Esophagus muscularis mucosa (tissue), 4 donors: ENCODE measurements at regions not wholly inside any gene's neighbourhood (a gene's known extent, or its start where the extent isn't known, plus 50 kb on each side); places are given as distances from the start of the nearest gene placed in this dataset.

Experiments used
- EP300 ChIP-seq: sonication (generic); formaldehyde crosslinking; IDR thresholded peaks from one replicate; pipeline ENCODE4 v1.6.1; 2017; ENCODE audit warnings: antibody characterized with exemption
- POLR2A ChIP-seq: fragments of 450-650 bp; IDR thresholded peaks from one replicate; pipeline ENCODE4 v1.6.1; 2017; ENCODE audit warnings: antibody characterized with exemption, moderate library complexity, mild to moderate bottlenecking, low read depth
- TF ChIP-seq, protein P1 (sequence below), 3 experiments: fragments of 200-600 bp in 2 of 3; fragments of 450-650 bp in 1 of 3; sonication (generic) in 2 of 3; IDR thresholded peaks; one replicate each; pipeline ENCODE4 v1.5.1; 2017 to 2019; ENCODE audit warnings: antibody characterized with exemption in 3 of 3, mild to moderate bottlenecking in 2 of 3, moderate library complexity in 1 of 3

DNA sequence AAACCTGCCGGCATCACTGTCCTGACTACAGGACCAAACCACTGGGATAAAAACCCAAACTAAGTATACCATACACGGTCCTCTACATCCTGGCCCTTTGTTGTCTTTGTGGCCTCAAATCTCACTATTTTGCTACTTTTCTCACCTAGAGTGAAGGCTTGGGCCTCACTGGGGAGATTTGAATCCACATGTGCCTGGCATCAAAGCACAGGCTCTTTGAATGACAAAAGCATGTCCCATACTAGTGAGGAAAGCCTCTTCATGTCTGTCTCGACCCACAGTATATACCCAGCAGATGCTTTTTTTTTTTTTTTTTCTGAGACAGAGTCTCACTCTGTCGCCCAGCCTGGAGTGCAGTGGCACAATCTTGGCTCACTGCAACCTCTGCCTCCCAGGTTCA lies 72.5 kb upstream of the DRD2 start:
- TF ChIP-seq, protein P1, sequence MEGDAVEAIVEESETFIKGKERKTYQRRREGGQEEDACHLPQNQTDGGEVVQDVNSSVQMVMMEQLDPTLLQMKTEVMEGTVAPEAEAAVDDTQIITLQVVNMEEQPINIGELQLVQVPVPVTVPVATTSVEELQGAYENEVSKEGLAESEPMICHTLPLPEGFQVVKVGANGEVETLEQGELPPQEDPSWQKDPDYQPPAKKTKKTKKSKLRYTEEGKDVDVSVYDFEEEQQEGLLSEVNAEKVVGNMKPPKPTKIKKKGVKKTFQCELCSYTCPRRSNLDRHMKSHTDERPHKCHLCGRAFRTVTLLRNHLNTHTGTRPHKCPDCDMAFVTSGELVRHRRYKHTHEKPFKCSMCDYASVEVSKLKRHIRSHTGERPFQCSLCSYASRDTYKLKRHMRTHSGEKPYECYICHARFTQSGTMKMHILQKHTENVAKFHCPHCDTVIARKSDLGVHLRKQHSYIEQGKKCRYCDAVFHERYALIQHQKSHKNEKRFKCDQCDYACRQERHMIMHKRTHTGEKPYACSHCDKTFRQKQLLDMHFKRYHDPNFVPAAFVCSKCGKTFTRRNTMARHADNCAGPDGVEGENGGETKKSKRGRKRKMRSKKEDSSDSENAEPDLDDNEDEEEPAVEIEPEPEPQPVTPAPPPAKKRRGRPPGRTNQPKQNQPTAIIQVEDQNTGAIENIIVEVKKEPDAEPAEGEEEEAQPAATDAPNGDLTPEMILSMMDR (IDR thresholded peaks at IDR 0.05) = no peak
- TF ChIP-seq EP300 (no peak), POLR2A (no peak)
